Fibroblast of mammary gland (primary cell): ENCODE measurements at regions not wholly inside any gene's neighbourhood (a gene's known extent, or its start where the extent isn't known, plus 50 kb on each side); places are given as distances from the start of the nearest gene placed in this dataset.

Source experiments
- DNase-seq: peaks from one replicate; pipeline ENCODE4 v3.0.0-alpha.2; 2010; ENCODE audit warnings: low read depth
- H3K4me3 ChIP-seq: 2 replicates; pipeline ENCODE4 v1.5.1; 2011; ENCODE audit warnings: low read depth, mild to moderate bottlenecking, low read length, moderate library complexity; ENCODE audit not compliant: control insufficient read depth
- CTCF ChIP-seq: conservative IDR thresholded peaks from 2 replicates; pipeline ENCODE4 v1.5.1; 2011; ENCODE audit warnings: low read depth, low read length, inconsistent platforms; ENCODE audit not compliant: control insufficient read depth, insufficient read depth

- no peak for TF ChIP-seq CTCF
- no peak overlapping the region for H3K4me3 ChIP-seq
- DNase-seq: no peak
These were observed 585.2 kb downstream of the BRD1 start for GRCh38 chr22:49242480-49242879.

- DNase-seq: no peak
- TF ChIP-seq CTCF: no peak
- H3K4me3 ChIP-seq: no peak overlapping the region
These were observed 586.4 kb downstream of the BRD1 start for GRCh38 chr22:49241174-49241851.

- no peak overlapping the region for H3K4me3 ChIP-seq
- DNase-seq: no peak
- TF ChIP-seq CTCF: no peak
These were observed 587.2 kb downstream of the BRD1 start for GRCh38 chr22:49240472-49240871.

GRCh38 chr22:49240016-49240380, 587.7 kb downstream of the BRD1 start:
- no peak for TF ChIP-seq CTCF
- DNase-seq: no peak
- no peak overlapping the region for H3K4me3 ChIP-seq

- no peak overlapping the region for H3K4me3 ChIP-seq
- no peak for DNase-seq
- TF ChIP-seq CTCF: no peak
These were observed 588.2 kb downstream of the BRD1 start for GRCh38 chr22:49239264-49240015.

- TF ChIP-seq CTCF: no peak
- DNase-seq: no peak
- no peak overlapping the region for H3K4me3 ChIP-seq
These were observed 589.2 kb downstream of the BRD1 start for GRCh38 chr22:49238181-49239141.
